H1 (cell line): ENCODE measurements at regions not wholly inside any gene's neighbourhood (a gene's known extent, or its start where the extent isn't known, plus 50 kb on each side); places are given as distances from the start of the nearest gene placed in this dataset.

Source experiments
- CTCF ChIA-PET: fragments of 300-600 bp; sonication (Branson Sonifier 250); formaldehyde crosslinking; loops from one replicate; lab custom pipeline; 2021; ENCODE audit not compliant: partially characterized antibody; lab: Charles Lee
- POLR2A ChIA-PET: fragments of 300-600 bp; sonication (Branson Sonifier 250); formaldehyde crosslinking; loops from one replicate; lab custom pipeline; 2021; ENCODE audit warnings: inconsistent platforms; ENCODE audit not compliant: partially characterized antibody; lab: Charles Lee
- DNase-seq, 2 experiments: peaks; one replicate each; pipeline versions ENCODE4 v3.0.0 to v3.0.0-alpha.2; 2010 to 2022; ENCODE audit warnings: low spot score in 2 of 2, low read depth in 1 of 2, mixed read lengths in 1 of 2
- FAIRE-seq: peaks from 2 replicates; lab custom pipeline; 2011; peaks lifted over from hg19 to GRCh38; lab: Jason Lieb, UNC
- H2AFZ ChIP-seq: 2 replicates; pipeline ENCODE4 v1.8.1; 2012; ENCODE audit warnings: low read length, inconsistent platforms
- H2AK5ac ChIP-seq: 2 replicates; pipeline ENCODE4 v1.6.1; 2013; ENCODE audit warnings: low read depth, low read length
- H2BK120ac ChIP-seq: replicated peaks from 2 replicates; pipeline ENCODE3; 2013; ENCODE audit warnings: low read depth, low read length, inconsistent platforms
- H2BK12ac ChIP-seq: 2 replicates; pipeline ENCODE4 v1.6.1; 2013; ENCODE audit warnings: low read depth, low read length
- H2BK15ac ChIP-seq: 2 replicates; pipeline ENCODE4 v1.6.1; 2013; ENCODE audit warnings: low read length
- H2BK20ac ChIP-seq: 2 replicates; pipeline ENCODE4 v1.6.1; 2013; ENCODE audit warnings: low read length
- H2BK5ac ChIP-seq: 2 replicates; pipeline ENCODE4 v1.6.1; 2013; ENCODE audit warnings: low read depth, low read length
- H3K14ac ChIP-seq: 2 replicates; pipeline ENCODE4 v1.6.1; 2013; ENCODE audit warnings: inconsistent platforms; ENCODE audit not compliant: insufficient read length
- H3K18ac ChIP-seq: 2 replicates; pipeline ENCODE4 v1.6.1; 2013; ENCODE audit warnings: low read length; ENCODE audit errors: extremely low read depth
- H3K23ac ChIP-seq: 2 replicates; pipeline ENCODE4 v1.6.1; 2013; ENCODE audit warnings: inconsistent platforms; ENCODE audit not compliant: insufficient read length
- H3K23me2 ChIP-seq: 2 replicates; pipeline ENCODE4 v1.6.1; 2013; ENCODE audit warnings: low read depth, low read length
- H3K27ac ChIP-seq: 2 replicates; pipeline ENCODE4 v1.6.1; 2011; ENCODE audit warnings: low read depth, low read length, inconsistent platforms
- H3K27me3 ChIP-seq, 4 experiments: replicated peaks in 1 of 4; 1 replicate in 1 of 4; 2 replicates in 3 of 4; pipeline versions ENCODE4 v1.6.1 to v1.8.1; 2011 to 2013; ENCODE audit warnings: low read length in 3 of 4, mild to moderate bottlenecking in 3 of 4, inconsistent platforms in 2 of 4, mixed read lengths in 2 of 4, moderate library complexity in 1 of 4; ENCODE audit not compliant: control insufficient read depth in 3 of 4, insufficient read depth in 3 of 4; ENCODE audit errors: extremely low read depth in 1 of 4
- H3K36me3 ChIP-seq, 4 experiments: 2 replicates each; pipeline versions ENCODE4 v1.6.1 to v1.8.1; 2011 to 2013; ENCODE audit warnings: mild to moderate bottlenecking in 4 of 4, low read length in 3 of 4, moderate library complexity in 2 of 4, control low read depth in 1 of 4, inconsistent platforms in 1 of 4; ENCODE audit not compliant: insufficient read depth in 4 of 4, control insufficient read depth in 2 of 4
- H3K4ac ChIP-seq: replicated peaks from 2 replicates; pipeline ENCODE3; 2013; ENCODE audit warnings: low read length, low read depth, mixed read lengths, inconsistent platforms; ENCODE audit not compliant: insufficient read length
- H3K4me1 ChIP-seq, 4 experiments: replicated peaks in 1 of 4; 1 replicate in 1 of 4; 2 replicates in 3 of 4; pipeline versions ENCODE4 v1.6.1 to v1.8.1; 2011 to 2013; ENCODE audit warnings: low read length in 3 of 4, inconsistent platforms in 2 of 4, mixed read lengths in 1 of 4; ENCODE audit not compliant: insufficient read depth in 4 of 4, control insufficient read depth in 3 of 4
- H3K4me2 ChIP-seq, 2 experiments: 2 replicates each; pipeline versions ENCODE4 v1.6.1 to v1.8.1; 2011 to 2013; ENCODE audit warnings: low read depth in 2 of 2, low read length in 2 of 2, control low read depth in 1 of 2, inconsistent platforms in 1 of 2, mild to moderate bottlenecking in 1 of 2; ENCODE audit not compliant: insufficient read depth in 1 of 2
- H3K4me3 ChIP-seq, 4 experiments: fragments of 200-600, 300-600 bp in 1 of 4; sonication (generic), shearing (Covaris generic), sonication (Bioruptor Twin) in 1 of 4; 2 replicates each; pipeline versions ENCODE4 v1.5.1 to v1.8.1; 2011 to 2016; ENCODE audit warnings: low read length in 4 of 4, low read depth in 3 of 4, control low read depth in 2 of 4, inconsistent platforms in 2 of 4, mild to moderate bottlenecking in 2 of 4, mixed read lengths in 1 of 4, moderate library complexity in 1 of 4; ENCODE audit not compliant: insufficient read depth in 2 of 4; ENCODE audit errors: extremely low read depth in 1 of 4
- H3K56ac ChIP-seq: replicated peaks from 2 replicates; pipeline ENCODE3; 2013; ENCODE audit warnings: low read depth, mild to moderate bottlenecking, mixed read lengths, low read length, inconsistent platforms; ENCODE audit not compliant: insufficient read length
- H3K79me1 ChIP-seq: 2 replicates; pipeline ENCODE4 v1.6.1; 2013; ENCODE audit warnings: low read depth, low read length, control low read depth
- H3K79me2 ChIP-seq, 2 experiments: 2 replicates each; pipeline versions ENCODE4 v1.6.1 to v1.8.1; 2012 to 2013; ENCODE audit warnings: low read length in 2 of 2, mild to moderate bottlenecking in 2 of 2, inconsistent platforms in 1 of 2; ENCODE audit not compliant: insufficient read depth in 2 of 2, control insufficient read depth in 1 of 2
- H3K9ac ChIP-seq, 4 experiments: replicated peaks in 1 of 4; 1 replicate in 1 of 4; 2 replicates in 3 of 4; pipeline versions ENCODE4 v1.6.1 to v1.8.1; 2011 to 2013; ENCODE audit warnings: low read depth in 3 of 4, low read length in 3 of 4, control low read depth in 2 of 4, mild to moderate bottlenecking in 2 of 4, moderate library complexity in 2 of 4, inconsistent platforms in 1 of 4; ENCODE audit errors: extremely low read depth in 1 of 4
- H3K9me3 ChIP-seq, 2 experiments: 2 replicates each; pipeline versions ENCODE4 v1.6.1 to v1.8.1; 2012 to 2013; ENCODE audit warnings: mild to moderate bottlenecking in 2 of 2, moderate library complexity in 2 of 2, control low read depth in 1 of 2, inconsistent platforms in 1 of 2, low read depth in 1 of 2, low read length in 1 of 2, mixed read lengths in 1 of 2; ENCODE audit not compliant: insufficient read depth in 2 of 2
- H4K20me1 ChIP-seq, 2 experiments: replicated peaks in 1 of 2; 2 replicates each; pipeline versions ENCODE3 to v1.8.1; 2011 to 2013; ENCODE audit warnings: inconsistent platforms in 2 of 2, low read length in 2 of 2, mild to moderate bottlenecking in 1 of 2; ENCODE audit not compliant: insufficient read depth in 2 of 2, control insufficient read depth in 1 of 2
- H4K5ac ChIP-seq: 2 replicates; pipeline ENCODE4 v1.6.1; 2013; ENCODE audit warnings: low read length, low read depth, mixed read lengths, inconsistent platforms; ENCODE audit not compliant: insufficient read length
- H4K8ac ChIP-seq: 2 replicates; pipeline ENCODE4 v1.8.0; 2013; ENCODE audit warnings: mild to moderate bottlenecking, moderate library complexity, low read length, inconsistent platforms; ENCODE audit not compliant: insufficient read depth; ENCODE audit errors: extremely low read depth
- H4K91ac ChIP-seq: replicated peaks from 2 replicates; pipeline ENCODE3; 2013; ENCODE audit warnings: low read length, mixed read lengths, inconsistent platforms; ENCODE audit not compliant: insufficient read length
- BACH1 ChIP-seq: IDR thresholded peaks from 2 replicates; pipeline ENCODE4 v1.6.1; 2012; ENCODE audit warnings: low read length, improper control_type of control experiment
- CHD2 ChIP-seq: IDR thresholded peaks from 2 replicates; pipeline ENCODE4 v1.6.1; 2012; ENCODE audit warnings: low read length, improper control_type of control experiment
- GTF2F1 ChIP-seq: IDR thresholded peaks from 2 replicates; pipeline ENCODE4 v1.6.1; 2012; ENCODE audit warnings: low read depth, low read length, improper control_type of control experiment, borderline replicate concordance
- NRF1 ChIP-seq: IDR thresholded peaks from 2 replicates; pipeline ENCODE4 v1.6.1; 2011; ENCODE audit warnings: mild to moderate bottlenecking, low read depth, low read length, improper control_type of control experiment
- TEAD4 ChIP-seq: IDR thresholded peaks from 2 replicates; pipeline ENCODE4 v1.6.1; 2012; ENCODE audit warnings: low read depth, low read length, inconsistent platforms, mixed read lengths
- WGBS, 2 experiments: shearing (Covaris generic) in 1 of 2; methylation state at CpG; one replicate each; pipeline versions ENCODE4 v1.1.6 to v1.1.7; 2013 to 2015; ENCODE audit warnings: low lambda C conversion rate in 2 of 2, mixed read lengths in 2 of 2, inconsistent platforms in 1 of 2, low coverage in 1 of 2, missing lambda C conversion rate in 1 of 2; ENCODE audit not compliant: insufficient replicate concordance in 2 of 2, insufficient coverage in 1 of 2, insufficient read length in 1 of 2; ENCODE audit errors: extremely low coverage in 1 of 2, missing lambda C conversion rate in 1 of 2; 5-methylcytosine and 5-hydroxymethylcytosine counted together
- TF ChIP-seq, protein P1 (sequence below): IDR thresholded peaks from 2 replicates; pipeline ENCODE4 v1.6.1; 2011; ENCODE audit warnings: low read depth, mild to moderate bottlenecking, low read length; ENCODE audit not compliant: insufficient read depth

GRCh38 chr4:124234771-124235170 lies 477.8 kb downstream of the ANKRD50 start:
- H3K9me3 ChIP-seq: no peaks in the 10 kb centered on the region
- no peaks in the 10 kb centered on the region for H3K79me2 ChIP-seq
- TF ChIP-seq TEAD4 (no peak), GTF2F1 (no peak), CHD2 (no peak), BACH1 (no peak), NRF1 (no peak)
- TF ChIP-seq, protein P1, sequence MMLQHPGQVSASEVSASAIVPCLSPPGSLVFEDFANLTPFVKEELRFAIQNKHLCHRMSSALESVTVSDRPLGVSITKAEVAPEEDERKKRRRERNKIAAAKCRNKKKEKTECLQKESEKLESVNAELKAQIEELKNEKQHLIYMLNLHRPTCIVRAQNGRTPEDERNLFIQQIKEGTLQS: no peak
- H2AK5ac ChIP-seq: no peak overlapping the region
- H3K79me1 ChIP-seq: no peaks in the 10 kb centered on the region
- no peaks in the 10 kb centered on the region for H3K36me3 ChIP-seq
- H3K27ac ChIP-seq: no peak overlapping the region
- FAIRE-seq: no peak
- no peaks in the 10 kb centered on the region for H3K23me2 ChIP-seq
- no peak overlapping the region for H2BK120ac ChIP-seq
- H3K4me1 ChIP-seq: no peaks in the 10 kb centered on the region
- no peak overlapping the region for H4K5ac ChIP-seq
- H2BK20ac ChIP-seq: no peak overlapping the region
- H2BK12ac ChIP-seq: no peak overlapping the region
- POLR2A ChIA-PET: no interaction called here
- H3K27me3 ChIP-seq: no peaks in the 10 kb centered on the region
- no peak overlapping the region for H2BK5ac ChIP-seq
- H3K56ac ChIP-seq: no peak overlapping the region
- no peak overlapping the region for H4K8ac ChIP-seq
- no peak overlapping the region for H3K4me3 ChIP-seq
- CTCF ChIA-PET: no interaction called here
- H3K18ac ChIP-seq: no peak overlapping the region
- no peak for DNase-seq
- 41% methylated on average over 2 of the region's 2 CpGs; no CpG with 5 or more reads in 1 of the 2 experiments for WGBS, 2 experiments
- no peak overlapping the region for H3K4ac ChIP-seq
- H2BK15ac ChIP-seq: no peak overlapping the region
- H4K91ac ChIP-seq: no peak overlapping the region
- no peaks in the 10 kb centered on the region for H4K20me1 ChIP-seq
- H3K4me2 ChIP-seq: no peak overlapping the region
- no peak overlapping the region for H3K23ac ChIP-seq
- no peak overlapping the region for H3K9ac ChIP-seq
- no peak overlapping the region for H2AFZ ChIP-seq
- H3K14ac ChIP-seq: no peak overlapping the region
